ENCODE measurements at regions not wholly inside any gene's neighbourhood (a gene's known extent, or its start where the extent isn't known, plus 50 kb on each side); places are given as distances from the start of the nearest gene placed in this dataset.
"Not testable (repeated sequence)": the region's sequence is repeated elsewhere in the genome, so short reads cannot be mapped to it uniquely, and the experiment has no call there.

- DNase-seq = no peak
These were observed 1922.3 kb upstream of the PCDH20 start for GRCh38 chr13:63337921-63338320.

DNA sequence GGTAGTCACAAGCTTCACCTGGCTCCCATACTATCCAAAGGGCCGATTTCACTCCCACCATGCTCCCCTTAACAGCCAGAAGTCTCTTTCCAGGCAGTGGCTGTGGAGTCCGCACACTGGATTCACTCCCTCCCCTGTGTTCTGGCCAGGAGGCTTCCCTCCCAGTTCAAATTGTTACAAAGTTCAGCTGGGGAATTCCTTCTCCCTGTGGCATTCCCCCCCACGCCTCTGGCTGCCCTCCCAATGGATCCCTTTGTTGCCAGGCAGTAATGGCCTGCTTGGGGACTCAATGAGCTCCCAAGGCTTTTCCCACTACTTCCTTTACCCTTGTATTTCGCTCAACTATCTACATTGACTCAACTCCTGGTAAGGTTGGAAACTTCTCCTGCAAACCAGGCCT is 1921.4 kb upstream of the PCDH20 start:
- DNase-seq = no peak

DNA sequence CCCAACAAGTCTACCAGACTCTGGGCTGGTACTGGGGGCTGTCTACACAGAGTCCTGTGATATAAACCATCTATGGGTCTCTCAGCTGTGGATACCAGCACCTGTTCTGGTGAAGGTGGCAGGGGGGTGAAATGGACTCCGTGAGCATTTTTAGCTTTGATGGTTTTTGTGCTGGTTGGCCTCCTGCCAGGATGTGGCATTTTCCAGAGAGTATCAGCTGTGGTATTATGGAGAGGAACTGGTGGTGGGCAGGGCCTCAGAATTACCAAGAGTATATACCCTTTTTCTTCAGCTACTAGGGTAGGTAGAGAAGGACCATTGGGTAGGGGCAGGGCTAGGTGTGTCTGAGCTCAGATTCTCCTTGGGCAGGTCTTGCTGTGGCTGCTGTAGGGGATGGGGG is 1920.9 kb upstream of the PCDH20 start:
- DNase-seq = no peak

DNA sequence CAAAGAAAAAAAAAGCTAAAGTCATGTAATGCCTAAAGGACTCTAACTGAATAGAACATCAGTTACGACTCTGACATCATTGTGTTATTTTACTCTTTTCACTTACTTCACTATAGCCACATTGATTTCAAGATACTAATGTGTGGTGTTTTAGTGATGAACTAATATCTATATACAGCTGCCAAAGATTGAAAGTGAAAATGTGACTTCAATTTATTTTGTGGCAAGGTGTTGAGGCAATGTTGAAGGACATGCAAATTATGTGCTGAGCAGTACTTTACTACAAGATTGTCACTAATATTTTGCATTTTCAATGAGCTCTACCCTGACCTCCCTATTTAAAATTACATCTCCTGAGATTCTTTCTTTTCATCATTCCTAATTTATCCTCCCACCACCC is 1911.9 kb upstream of the PCDH20 start:
- DNase-seq = no peak

DNA sequence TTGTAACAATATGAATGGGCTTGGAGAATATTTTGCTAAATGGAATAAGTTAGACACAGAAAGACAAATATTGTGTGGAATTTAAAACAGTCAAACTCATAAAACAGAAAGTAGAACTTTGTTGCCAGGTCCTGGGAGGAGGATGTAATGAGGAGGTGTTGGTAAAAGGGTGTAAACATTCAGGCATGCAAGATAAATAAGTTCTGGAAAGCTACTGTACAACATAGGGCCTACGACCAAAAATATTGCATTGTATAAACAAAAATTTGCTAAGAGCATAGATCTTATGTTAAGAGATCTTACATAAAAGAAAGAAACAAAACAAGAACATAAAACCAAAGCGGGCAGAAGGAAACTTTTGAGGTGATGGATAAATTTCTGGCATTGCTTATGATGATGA is 1907.8 kb upstream of the PCDH20 start:
- no peak for DNase-seq

DNA sequence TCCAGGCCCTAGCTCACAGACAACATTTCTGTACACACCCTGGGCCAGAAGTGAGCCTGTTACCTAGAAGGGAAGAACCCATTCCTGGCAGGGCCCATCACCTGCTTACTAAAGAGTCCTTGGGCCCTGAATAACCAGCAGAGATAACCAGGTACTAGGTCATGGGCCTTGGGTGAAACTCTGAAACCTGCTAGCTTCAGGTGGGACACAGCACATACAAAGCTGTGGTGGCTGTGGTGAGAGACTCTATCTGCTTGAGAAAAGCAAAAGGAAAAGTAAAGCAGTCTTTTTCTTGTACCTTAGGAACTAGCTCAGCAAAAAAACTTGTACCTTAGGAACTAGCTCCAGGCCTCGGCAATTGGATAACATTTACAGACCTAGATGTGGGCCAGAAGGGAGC is 1895.9 kb upstream of the PCDH20 start:
- DNase-seq = no peak

- DNase-seq = no peak
These were observed 1893.0 kb upstream of the PCDH20 start for GRCh38 chr13:63308549-63309165.

- DNase-seq = no peak
These were observed 1891.6 kb upstream of the PCDH20 start for GRCh38 chr13:63307228-63307627.

GRCh38 chr13:63305641-63306133 is 1890.0 kb upstream of the PCDH20 start:
- no peak for DNase-seq

GRCh38 chr13:63304497-63304896 is 1888.8 kb upstream of the PCDH20 start:
- no peak for DNase-seq

DNA sequence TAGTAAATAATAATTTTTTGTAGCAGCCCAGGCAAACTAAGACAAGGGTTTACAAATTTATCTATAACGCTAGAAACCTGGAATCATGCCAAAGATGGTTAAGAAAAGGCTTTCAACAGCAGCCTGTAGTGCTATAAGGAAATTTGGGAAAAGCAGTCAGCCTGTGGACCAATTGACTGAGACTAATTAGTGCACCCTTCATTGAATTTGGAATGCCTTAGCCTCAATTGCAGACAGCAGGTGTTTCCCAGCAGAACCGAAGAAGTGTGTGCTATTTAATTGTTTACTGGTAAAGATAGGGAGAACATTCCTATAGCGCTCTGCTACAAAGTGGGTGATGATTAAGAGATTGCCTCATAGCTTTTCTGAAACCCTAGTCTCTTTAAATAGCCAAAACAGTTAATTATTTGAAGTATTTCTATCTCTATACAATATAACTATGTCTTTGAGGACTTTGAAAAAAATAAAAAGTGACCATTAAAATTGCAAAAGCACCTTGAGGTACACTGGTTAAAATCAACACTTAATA is 1884.3 kb upstream of the PCDH20 start:
- no peak for DNase-seq

- no peak for DNase-seq
These were observed 1881.5 kb upstream of the PCDH20 start for GRCh38 chr13:63297163-63297562.

GRCh38 chr13:63291701-63292100 is 1876.1 kb upstream of the PCDH20 start:
- DNase-seq = no peak

DNA sequence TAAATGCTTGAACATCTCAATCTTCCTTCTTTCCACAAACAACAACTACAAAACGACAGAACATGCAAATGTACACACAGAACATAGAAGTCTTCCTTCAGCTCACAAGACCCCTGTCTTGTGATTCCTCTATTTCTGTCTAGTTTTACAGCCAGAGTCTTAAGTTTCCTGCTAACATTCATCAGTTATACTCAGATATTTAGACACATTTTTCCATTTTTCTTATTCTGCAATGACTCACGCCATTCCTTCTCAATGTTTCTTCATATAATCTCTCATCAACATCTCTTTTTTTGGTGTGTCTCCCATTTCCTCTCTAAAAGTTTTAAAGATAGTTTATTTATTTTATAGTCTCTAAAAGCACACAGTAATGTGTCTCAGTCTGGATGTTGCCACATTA is 1872.9 kb upstream of the PCDH20 start:
- DNase-seq = no peak

DNA sequence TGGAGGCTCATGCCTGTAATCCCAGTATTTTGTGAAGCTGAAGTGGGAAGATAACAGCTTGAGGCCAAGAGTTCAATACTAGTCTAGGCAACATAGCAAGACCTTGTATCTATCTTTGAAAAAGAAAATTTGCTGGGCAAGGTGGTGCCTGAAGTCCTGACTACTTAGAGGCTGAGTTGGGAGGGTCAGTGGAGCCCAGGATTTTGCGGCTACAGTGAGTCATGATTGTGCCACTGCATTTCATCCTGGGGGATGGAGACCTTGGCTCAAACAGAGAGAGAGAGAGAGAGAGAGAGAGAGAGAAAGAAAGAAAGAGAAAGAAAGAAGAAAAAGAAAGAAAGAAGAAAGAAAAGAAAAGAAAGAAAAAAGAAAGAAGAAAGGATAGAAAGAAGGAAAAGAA is 1872.3 kb upstream of the PCDH20 start:
- DNase-seq = no peak

GRCh38 chr13:63285426-63285825 is 1869.8 kb upstream of the PCDH20 start:
- DNase-seq = no peak

DNA sequence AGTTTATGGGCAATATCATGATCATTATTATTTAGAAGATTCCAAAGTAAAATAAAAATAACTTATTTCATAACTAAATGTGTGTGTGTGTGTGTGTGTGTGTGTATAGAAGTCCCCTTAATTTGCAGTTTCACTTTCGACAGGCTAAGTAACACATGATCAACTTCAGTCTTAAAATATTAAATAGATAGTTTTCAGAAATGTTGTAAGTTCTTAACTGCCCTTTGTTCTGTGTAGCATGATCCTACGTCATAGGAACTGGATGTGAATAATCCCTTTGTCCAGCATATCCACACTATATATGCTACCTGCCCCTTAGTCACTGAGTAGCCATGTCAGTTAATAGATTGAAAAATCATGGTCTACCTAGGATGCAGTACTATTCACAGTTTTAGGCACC is 1863.5 kb upstream of the PCDH20 start:
- DNase-seq = no peak

- no peak for DNase-seq
These were observed 1859.1 kb upstream of the PCDH20 start for GRCh38 chr13:63274772-63275171.

DNA sequence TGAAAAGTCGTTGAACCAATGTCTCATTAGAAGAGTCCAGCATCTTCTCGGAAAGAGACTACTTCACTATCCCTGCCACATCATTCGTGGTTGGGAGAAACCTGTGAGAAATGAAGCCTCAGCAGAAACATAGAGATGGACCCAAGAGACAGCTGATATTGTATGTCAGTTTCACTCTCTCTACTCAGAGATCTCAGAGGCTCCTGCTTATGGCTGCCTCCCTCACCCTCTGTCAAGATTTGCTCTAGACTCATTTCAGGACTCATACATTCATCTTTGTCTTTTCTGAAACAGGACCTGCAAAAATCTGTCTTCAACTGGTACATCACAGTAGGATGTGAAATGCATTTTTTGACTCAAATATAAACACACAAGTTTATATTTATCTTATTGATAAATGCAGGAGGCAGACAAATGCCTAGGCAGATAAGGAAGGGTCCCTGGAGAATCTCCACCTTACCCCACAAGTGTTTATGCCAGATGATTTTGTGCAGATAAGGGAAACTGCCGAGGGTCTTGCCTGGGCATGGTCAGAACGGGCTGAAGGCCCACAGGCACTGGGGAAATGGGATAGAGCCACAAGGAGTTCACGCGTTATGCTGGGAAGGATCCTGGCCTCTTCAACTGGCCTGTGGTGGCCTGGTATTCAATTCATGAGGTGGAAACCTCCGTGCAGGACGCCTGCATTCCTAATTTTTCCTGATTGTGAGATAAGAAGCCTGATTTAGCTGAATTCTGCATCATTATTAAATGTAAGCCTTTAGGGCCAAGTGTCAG is 1834.0 kb upstream of the PCDH20 start:
- DNase-seq = no peak

GRCh38 chr13:63236667-63237396 is 1821.2 kb upstream of the PCDH20 start:
- DNase-seq = not testable (repeated sequence)

- DNase-seq = not testable (repeated sequence)
These were observed 1802.9 kb upstream of the PCDH20 start for GRCh38 chr13:63218596-63218995.

DNA sequence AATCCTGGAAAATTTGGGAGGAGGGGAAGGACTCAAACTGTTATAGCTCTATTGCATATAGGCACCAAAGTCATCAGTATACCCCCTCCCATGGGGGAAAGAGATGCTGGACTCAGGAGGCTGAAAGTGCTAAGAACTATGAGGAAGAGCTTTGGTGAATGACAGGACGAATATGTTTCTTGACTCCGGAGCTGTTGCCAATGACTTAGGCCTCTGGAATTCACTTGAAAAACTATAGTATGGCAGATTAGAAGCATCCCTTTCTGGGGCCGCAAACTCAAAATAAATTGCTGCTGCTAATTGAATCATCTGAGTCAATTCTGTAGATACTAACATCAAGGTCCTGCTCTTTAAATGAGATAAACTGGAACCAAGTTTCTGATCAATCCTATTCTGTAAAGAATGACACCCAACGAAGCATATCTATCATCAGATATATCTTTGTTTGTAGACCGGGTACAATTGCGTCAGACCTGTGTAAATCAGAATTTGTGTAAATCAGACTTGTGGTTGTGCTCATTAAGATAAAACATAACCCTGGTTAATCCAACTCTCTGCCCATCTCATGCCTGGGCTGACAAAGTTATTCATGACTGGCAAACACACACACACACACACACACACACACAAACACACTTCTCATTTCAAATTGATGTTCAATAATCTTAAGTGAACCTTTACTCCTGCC is 1793.8 kb upstream of the PCDH20 start:
- DNase-seq = no peak

GRCh38 chr13:63208826-63209225 is 1793.2 kb upstream of the PCDH20 start:
- DNase-seq = no peak

All from CD4-positive, alpha-beta T cell treated with Interleukin-12 subunit alpha and Interleukin-12 subunit beta, for 1 hour (primary cell).